ENCODE measurements at regions not wholly inside any gene's neighbourhood (a gene's known extent, or its start where the extent isn't known, plus 50 kb on each side); places are given as distances from the start of the nearest gene placed in this dataset.

- Histone ChIP-seq H3K27ac (ENCODE audit: low read length) (no peak overlapping the region), H3K36me3 (replicated peaks; ENCODE audit: low read depth, low read length) (no peaks in the 10 kb centered on the region), H3K4me1 (ENCODE audit: low read length) (no peaks in the 10 kb centered on the region), H3K27me3 (ENCODE audit: low read depth, low read length) (no peaks in the 10 kb centered on the region), H3K9ac (ENCODE audit: low read length) (no peak overlapping the region), H4K20me1 (ENCODE audit: insufficient read depth, low read length) (no peaks in the 10 kb centered on the region), H2AFZ (ENCODE audit: low read depth, low read length) (no peak overlapping the region), H3K4me2 (ENCODE audit: low read length) (no peak overlapping the region), H3K4me3 (ENCODE audit: low read length) (no peak overlapping the region), H3K79me2 (ENCODE audit: low read length) (no peaks in the 10 kb centered on the region), H3K9me3 (ENCODE audit: insufficient read depth, low read length) (no peaks in the 10 kb centered on the region)
- TF ChIP-seq EZH2phosphoT487 (IDR thresholded peaks at IDR 0.05; ENCODE audit: low read depth) (no peak), CTCF (IDR thresholded peaks at IDR 0.05; ENCODE audit: low read depth, low read length) (no peak)
Measured at GRCh38 chr7:68030530-68030929, 1033.9 kb downstream of the TYW1 start.

GRCh38 chr7:68031180-68031943, 1034.7 kb downstream of the TYW1 start:
- no peak for TF ChIP-seq EZH2phosphoT487 (IDR thresholded peaks at IDR 0.05; ENCODE audit: low read depth)
- no peak for TF ChIP-seq CTCF (IDR thresholded peaks at IDR 0.05; ENCODE audit: low read depth, low read length)
- no peaks in the 10 kb centered on the region for H3K27me3 ChIP-seq (ENCODE audit: low read depth, low read length)
- no peak overlapping the region for H3K9ac ChIP-seq (ENCODE audit: low read length)
- H3K79me2 ChIP-seq (ENCODE audit: low read length): no peaks in the 10 kb centered on the region
- H4K20me1 ChIP-seq (ENCODE audit: insufficient read depth, low read length): no peaks in the 10 kb centered on the region
- no peak overlapping the region for H3K4me3 ChIP-seq (ENCODE audit: low read length)
- no peaks in the 10 kb centered on the region for H3K4me1 ChIP-seq (ENCODE audit: low read length)
- H3K36me3 ChIP-seq (replicated peaks; ENCODE audit: low read depth, low read length): no peaks in the 10 kb centered on the region
- no peak overlapping the region for H2AFZ ChIP-seq (ENCODE audit: low read depth, low read length)
- no peak overlapping the region for H3K4me2 ChIP-seq (ENCODE audit: low read length)
- H3K9me3 ChIP-seq (ENCODE audit: insufficient read depth, low read length): no peaks in the 10 kb centered on the region
- H3K27ac ChIP-seq (ENCODE audit: low read length): no peak overlapping the region

- Histone ChIP-seq H2AFZ (ENCODE audit: low read depth, low read length) (no peak overlapping the region), H3K36me3 (replicated peaks; ENCODE audit: low read depth, low read length) (no peaks in the 10 kb centered on the region), H3K4me2 (ENCODE audit: low read length) (no peak overlapping the region), H3K27me3 (ENCODE audit: low read depth, low read length) (no peaks in the 10 kb centered on the region), H3K79me2 (ENCODE audit: low read length) (no peaks in the 10 kb centered on the region), H3K27ac (ENCODE audit: low read length) (no peak overlapping the region), H3K9ac (ENCODE audit: low read length) (no peak overlapping the region), H3K4me1 (ENCODE audit: low read length) (no peaks in the 10 kb centered on the region), H3K9me3 (ENCODE audit: insufficient read depth, low read length) (no peaks in the 10 kb centered on the region), H4K20me1 (ENCODE audit: insufficient read depth, low read length) (no peaks in the 10 kb centered on the region), H3K4me3 (ENCODE audit: low read length) (no peak overlapping the region)
- no peak for TF ChIP-seq EZH2phosphoT487 (IDR thresholded peaks at IDR 0.05; ENCODE audit: low read depth)
- no peak for TF ChIP-seq CTCF (IDR thresholded peaks at IDR 0.05; ENCODE audit: low read depth, low read length)
Measured at GRCh38 chr7:68038621-68039314, 1042.1 kb downstream of the TYW1 start.

- Histone ChIP-seq H3K4me2 (ENCODE audit: low read length) (no peak overlapping the region), H3K9ac (ENCODE audit: low read length) (no peak overlapping the region)
Measured at GRCh38 chr7:68041554-68041953, 1044.9 kb downstream of the TYW1 start.

More at GRCh38 chr7:68041554-68041953, 1044.9 kb downstream of the TYW1 start:
- no peaks in the 10 kb centered on the region for H3K9me3 ChIP-seq (ENCODE audit: insufficient read depth, low read length)
- no peak for TF ChIP-seq CTCF (IDR thresholded peaks at IDR 0.05; ENCODE audit: low read depth, low read length)
- no peak for TF ChIP-seq EZH2phosphoT487 (IDR thresholded peaks at IDR 0.05; ENCODE audit: low read depth)
- no peaks in the 10 kb centered on the region for H3K27me3 ChIP-seq (ENCODE audit: low read depth, low read length)
- H3K4me3 ChIP-seq (ENCODE audit: low read length): no peak overlapping the region
- no peak overlapping the region for H3K27ac ChIP-seq (ENCODE audit: low read length)
- no peaks in the 10 kb centered on the region for H3K36me3 ChIP-seq (replicated peaks; ENCODE audit: low read depth, low read length)
- H2AFZ ChIP-seq (ENCODE audit: low read depth, low read length): no peak overlapping the region
- H3K4me1 ChIP-seq (ENCODE audit: low read length): no peaks in the 10 kb centered on the region
- no peaks in the 10 kb centered on the region for H4K20me1 ChIP-seq (ENCODE audit: insufficient read depth, low read length)
- no peaks in the 10 kb centered on the region for H3K79me2 ChIP-seq (ENCODE audit: low read length)

Data from OCI-LY3 (cell line).